ENCODE measurements at regions not wholly inside any gene's neighbourhood (a gene's known extent, or its start where the extent isn't known, plus 50 kb on each side); places are given as distances from the start of the nearest gene placed in this dataset.

DNA sequence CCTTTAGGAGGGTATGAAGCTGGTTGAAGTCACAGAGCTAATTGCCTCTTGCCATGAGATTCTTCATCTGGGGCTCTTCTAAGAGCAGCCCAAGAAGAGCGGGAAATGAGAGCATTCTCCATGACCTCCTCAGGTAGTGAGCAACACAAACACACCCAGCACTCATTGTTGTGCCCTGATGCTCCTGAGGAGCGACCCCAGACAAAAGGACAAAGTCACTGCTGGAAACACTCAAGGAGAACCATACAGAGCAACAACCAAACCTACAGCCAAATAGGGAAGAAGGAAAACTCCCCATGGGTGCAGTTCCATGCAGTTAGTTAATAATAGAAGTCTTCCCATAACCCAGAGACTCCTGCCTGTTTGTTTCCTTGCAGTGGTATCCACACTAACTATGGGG, 426.0 kb upstream of the CRIM1 start:
- no peak overlapping the region for H3K4me2 ChIP-seq (ENCODE audit: low read length)
- no peak overlapping the region for H3K27ac ChIP-seq (ENCODE audit: low read length)
- no peaks in the 10 kb centered on the region for H3K79me2 ChIP-seq (ENCODE audit: low read length)
- no peaks in the 10 kb centered on the region for H3K27me3 ChIP-seq (ENCODE audit: low read depth, low read length)
- no peak for TF ChIP-seq EZH2phosphoT487 (IDR thresholded peaks at IDR 0.05; ENCODE audit: low read depth)
- TF ChIP-seq, protein P1, sequence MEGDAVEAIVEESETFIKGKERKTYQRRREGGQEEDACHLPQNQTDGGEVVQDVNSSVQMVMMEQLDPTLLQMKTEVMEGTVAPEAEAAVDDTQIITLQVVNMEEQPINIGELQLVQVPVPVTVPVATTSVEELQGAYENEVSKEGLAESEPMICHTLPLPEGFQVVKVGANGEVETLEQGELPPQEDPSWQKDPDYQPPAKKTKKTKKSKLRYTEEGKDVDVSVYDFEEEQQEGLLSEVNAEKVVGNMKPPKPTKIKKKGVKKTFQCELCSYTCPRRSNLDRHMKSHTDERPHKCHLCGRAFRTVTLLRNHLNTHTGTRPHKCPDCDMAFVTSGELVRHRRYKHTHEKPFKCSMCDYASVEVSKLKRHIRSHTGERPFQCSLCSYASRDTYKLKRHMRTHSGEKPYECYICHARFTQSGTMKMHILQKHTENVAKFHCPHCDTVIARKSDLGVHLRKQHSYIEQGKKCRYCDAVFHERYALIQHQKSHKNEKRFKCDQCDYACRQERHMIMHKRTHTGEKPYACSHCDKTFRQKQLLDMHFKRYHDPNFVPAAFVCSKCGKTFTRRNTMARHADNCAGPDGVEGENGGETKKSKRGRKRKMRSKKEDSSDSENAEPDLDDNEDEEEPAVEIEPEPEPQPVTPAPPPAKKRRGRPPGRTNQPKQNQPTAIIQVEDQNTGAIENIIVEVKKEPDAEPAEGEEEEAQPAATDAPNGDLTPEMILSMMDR (IDR thresholded peaks at IDR 0.05; ENCODE audit: low read depth, low read length) = no peak
- H3K4me1 ChIP-seq (ENCODE audit: low read length) = no peaks in the 10 kb centered on the region
- H3K9me3 ChIP-seq (ENCODE audit: insufficient read depth, low read length) = no peaks in the 10 kb centered on the region
- no peak overlapping the region for H3K9ac ChIP-seq (ENCODE audit: low read length)
- H2AFZ ChIP-seq (ENCODE audit: low read depth, low read length) = no peak overlapping the region
- H3K4me3 ChIP-seq (ENCODE audit: low read length) = no peak overlapping the region
- no peaks in the 10 kb centered on the region for H3K36me3 ChIP-seq (replicated peaks; ENCODE audit: low read depth, low read length)
- no peaks in the 10 kb centered on the region for H4K20me1 ChIP-seq (ENCODE audit: insufficient read depth, low read length)

DNA sequence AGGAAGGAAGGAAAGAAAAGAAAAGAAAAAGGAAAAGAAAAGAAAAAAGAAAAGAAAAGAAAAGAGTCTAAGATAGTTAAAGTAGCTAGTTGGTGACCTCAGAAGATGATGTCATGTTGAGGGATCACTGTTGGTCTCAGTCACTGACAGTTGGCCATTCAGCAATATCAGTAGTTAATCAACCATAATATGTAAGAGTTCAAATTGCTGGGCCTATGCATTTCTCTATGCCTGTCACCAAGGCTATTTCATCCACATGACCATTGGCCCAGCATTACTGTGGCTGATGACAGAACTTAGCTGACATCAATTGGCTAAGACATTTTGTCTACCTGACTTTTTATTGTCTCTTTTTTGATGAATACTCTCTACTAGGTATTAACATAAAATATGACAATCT, 435.5 kb upstream of the CRIM1 start:
- Histone ChIP-seq H2AFZ (ENCODE audit: low read depth, low read length) (no peak overlapping the region), H3K79me2 (ENCODE audit: low read length) (no peaks in the 10 kb centered on the region), H3K4me2 (ENCODE audit: low read length) (no peak overlapping the region), H3K9ac (ENCODE audit: low read length) (no peak overlapping the region), H3K36me3 (replicated peaks; ENCODE audit: low read depth, low read length) (no peaks in the 10 kb centered on the region), H3K4me3 (ENCODE audit: low read length) (no peak overlapping the region), H3K27ac (ENCODE audit: low read length) (no peak overlapping the region), H3K27me3 (ENCODE audit: low read depth, low read length) (no peaks in the 10 kb centered on the region), H3K9me3 (ENCODE audit: insufficient read depth, low read length) (no peaks in the 10 kb centered on the region), H4K20me1 (ENCODE audit: insufficient read depth, low read length) (no peaks in the 10 kb centered on the region), H3K4me1 (ENCODE audit: low read length) (no peaks in the 10 kb centered on the region)
- no peak for TF ChIP-seq EZH2phosphoT487 (IDR thresholded peaks at IDR 0.05; ENCODE audit: low read depth)
- TF ChIP-seq, protein P1 (IDR thresholded peaks at IDR 0.05; ENCODE audit: low read depth, low read length) = no peak

DNA sequence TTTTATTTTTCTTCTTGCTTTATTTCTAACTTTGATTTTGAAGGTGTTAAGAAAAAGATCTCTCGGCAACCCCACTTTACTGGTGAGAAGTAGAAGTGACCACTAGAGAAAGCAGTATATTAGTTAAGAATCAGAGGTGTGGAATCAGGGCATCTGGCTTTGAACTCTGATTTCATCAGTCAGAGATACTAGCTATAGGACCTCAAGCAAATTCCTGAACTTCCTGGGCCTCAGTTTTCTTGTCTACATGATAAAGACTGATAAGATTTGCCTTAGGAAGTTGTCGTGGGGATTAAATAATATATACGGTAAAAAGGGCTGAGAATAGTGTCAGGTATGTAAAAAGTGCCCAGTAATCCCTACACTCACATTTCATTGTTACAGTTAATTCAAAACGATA, 440.3 kb upstream of the CRIM1 start:
- Histone ChIP-seq H3K79me2 (ENCODE audit: low read length) (no peaks in the 10 kb centered on the region), H4K20me1 (ENCODE audit: insufficient read depth, low read length) (no peaks in the 10 kb centered on the region), H3K9ac (ENCODE audit: low read length) (no peak overlapping the region), H3K27me3 (ENCODE audit: low read depth, low read length) (no peaks in the 10 kb centered on the region), H3K4me2 (ENCODE audit: low read length) (no peak overlapping the region), H3K4me1 (ENCODE audit: low read length) (no peaks in the 10 kb centered on the region), H3K9me3 (ENCODE audit: insufficient read depth, low read length) (no peaks in the 10 kb centered on the region), H3K27ac (ENCODE audit: low read length) (no peak overlapping the region), H3K36me3 (replicated peaks; ENCODE audit: low read depth, low read length) (no peaks in the 10 kb centered on the region), H3K4me3 (ENCODE audit: low read length) (no peak overlapping the region), H2AFZ (ENCODE audit: low read depth, low read length) (no peak overlapping the region)
- TF ChIP-seq, protein P1 (IDR thresholded peaks at IDR 0.05; ENCODE audit: low read depth, low read length) = no peak
- TF ChIP-seq EZH2phosphoT487 (IDR thresholded peaks at IDR 0.05; ENCODE audit: low read depth) = no peak

DNA sequence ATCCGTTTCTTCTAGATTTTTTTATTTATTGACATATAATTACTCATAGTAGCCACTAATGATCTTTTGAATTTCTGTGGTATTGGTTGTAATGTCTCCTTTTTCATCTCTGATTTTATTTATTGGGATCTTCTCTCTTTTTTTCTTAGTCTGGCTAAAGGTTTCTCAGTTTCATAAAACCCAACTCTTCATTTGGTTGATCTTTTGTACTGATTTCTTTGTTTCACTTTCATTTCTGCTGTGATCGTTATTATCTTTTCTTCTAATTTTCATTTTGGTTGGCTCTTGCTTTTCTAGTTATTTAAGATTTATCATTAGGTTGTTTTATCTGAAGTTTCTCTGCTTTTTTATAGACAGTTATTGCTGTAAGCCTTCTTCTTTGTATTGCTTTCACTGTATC, 463.6 kb upstream of the CRIM1 start:
- H3K9ac ChIP-seq (ENCODE audit: low read length) = no peak overlapping the region
- H4K20me1 ChIP-seq (ENCODE audit: insufficient read depth, low read length) = no peaks in the 10 kb centered on the region
- peak overlapping the region; percentile 40 for H3K4me3 ChIP-seq (ENCODE audit: low read length)
- H3K79me2 ChIP-seq (ENCODE audit: low read length) = no peaks in the 10 kb centered on the region
- H3K4me1 ChIP-seq (ENCODE audit: low read length) = peaks cover 9% of the 10 kb centered on the region; the same call in 1 of the 2 replicates
- no peak overlapping the region for H2AFZ ChIP-seq (ENCODE audit: low read depth, low read length)
- no peak for TF ChIP-seq EZH2phosphoT487 (IDR thresholded peaks at IDR 0.05; ENCODE audit: low read depth)
- TF ChIP-seq, protein P1 (IDR thresholded peaks at IDR 0.05; ENCODE audit: low read depth, low read length) = no peak
- peak overlapping the region; percentile 36 for H3K4me2 ChIP-seq (ENCODE audit: low read length)
- no peaks in the 10 kb centered on the region for H3K27me3 ChIP-seq (ENCODE audit: low read depth, low read length)
- H3K9me3 ChIP-seq (ENCODE audit: insufficient read depth, low read length) = no peaks in the 10 kb centered on the region
- H3K27ac ChIP-seq (ENCODE audit: low read length) = no peak overlapping the region
- no peaks in the 10 kb centered on the region for H3K36me3 ChIP-seq (replicated peaks; ENCODE audit: low read depth, low read length)

Measured in OCI-LY3 (cell line).